ENCODE measurements at regions not wholly inside any gene's neighbourhood (a gene's known extent, or its start where the extent isn't known, plus 50 kb on each side); places are given as distances from the start of the nearest gene placed in this dataset.

DNA sequence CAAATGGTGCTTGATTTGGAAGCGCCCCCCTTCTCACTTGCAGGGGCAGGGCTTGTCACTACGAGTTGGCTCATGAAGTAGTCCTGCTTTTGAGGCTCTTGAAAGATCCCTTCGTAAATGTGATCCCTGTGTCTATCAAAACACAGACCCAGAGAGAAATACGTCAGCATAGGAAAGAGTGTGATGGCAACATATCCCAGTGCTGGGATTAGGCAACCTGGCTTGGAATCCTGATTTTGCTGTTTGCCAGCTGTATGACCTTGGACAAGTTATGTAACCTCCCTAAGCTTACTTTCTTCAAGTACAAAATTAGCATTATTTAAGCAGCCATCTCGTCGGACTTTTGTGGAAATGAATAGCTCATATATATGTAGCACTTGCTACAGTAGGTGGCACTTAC lies 228.4 kb downstream of the ATG4C start:
- TF ChIP-seq RARB (CRISPR knock-in tag; IDR thresholded peaks at IDR 0.05) = no peak
- TF ChIP-seq ESRRG (CRISPR knock-in tag; IDR thresholded peaks at IDR 0.05) = no peak
